ENCODE measurements at regions not wholly inside any gene's neighbourhood (a gene's known extent, or its start where the extent isn't known, plus 50 kb on each side); places are given as distances from the start of the nearest gene placed in this dataset.
"Not testable (repeated sequence)": the region's sequence is repeated elsewhere in the genome, so short reads cannot be mapped to it uniquely, and the experiment has no call there.

- no peak overlapping the region for H3K27ac ChIP-seq (replicated peaks)
- TF ChIP-seq POLR2AphosphoS5 (IDR thresholded peaks at IDR 0.05; ENCODE audit: low read depth) (no peak), CTCF (IDR thresholded peaks at IDR 0.05; ENCODE audit: insufficient read depth, low read length) (no peak), GABPA (IDR thresholded peaks at IDR 0.05; ENCODE audit: low read depth) (no peak), SPI1 (IDR thresholded peaks at IDR 0.05; ENCODE audit: borderline replicate concordance, low read depth) (no peak), REST (IDR thresholded peaks at IDR 0.05; ENCODE audit: insufficient replicate concordance, low read depth) (no peak)
- H3K27me3 ChIP-seq (ENCODE audit: insufficient read depth, poor library complexity, severe bottlenecking), result no peaks in the 10 kb centered on the region
- DNase-seq (ENCODE audit: low read depth in 1 of 2, low spot score in 1 of 2), result no peak
- no peak overlapping the region for H3K4me3 ChIP-seq (replicated peaks; ENCODE audit: insufficient read depth, low read length)
Measured at GRCh38 chr4:19025031-19025430, 1003.5 kb upstream of the LCORL start.

- no peak overlapping the region for H3K4me3 ChIP-seq (replicated peaks; ENCODE audit: insufficient read depth, low read length)
- no peaks in the 10 kb centered on the region for H3K27me3 ChIP-seq (ENCODE audit: insufficient read depth, poor library complexity, severe bottlenecking)
- no peak for TF ChIP-seq CTCF (IDR thresholded peaks at IDR 0.05; ENCODE audit: insufficient read depth, low read length)
- TF ChIP-seq REST (IDR thresholded peaks at IDR 0.05; ENCODE audit: insufficient replicate concordance, low read depth), result no peak
- TF ChIP-seq POLR2AphosphoS5 (IDR thresholded peaks at IDR 0.05; ENCODE audit: low read depth), result no peak
- TF ChIP-seq SPI1 (IDR thresholded peaks at IDR 0.05; ENCODE audit: borderline replicate concordance, low read depth), result no peak
- no peak for TF ChIP-seq GABPA (IDR thresholded peaks at IDR 0.05; ENCODE audit: low read depth)
- no peak for DNase-seq (ENCODE audit: low read depth in 1 of 2, low spot score in 1 of 2)
- H3K27ac ChIP-seq (replicated peaks), result no peak overlapping the region
Measured at GRCh38 chr4:19024047-19024446, 1002.5 kb upstream of the LCORL start.

- H3K4me3 ChIP-seq (replicated peaks; ENCODE audit: insufficient read depth, low read length), result no peak overlapping the region
- H3K27me3 ChIP-seq (ENCODE audit: insufficient read depth, poor library complexity, severe bottlenecking), result no peaks in the 10 kb centered on the region
- TF ChIP-seq POLR2AphosphoS5 (IDR thresholded peaks at IDR 0.05; ENCODE audit: low read depth), result no peak
- no peak for TF ChIP-seq GABPA (IDR thresholded peaks at IDR 0.05; ENCODE audit: low read depth)
- TF ChIP-seq SPI1 (IDR thresholded peaks at IDR 0.05; ENCODE audit: borderline replicate concordance, low read depth), result no peak
- no peak for TF ChIP-seq CTCF (IDR thresholded peaks at IDR 0.05; ENCODE audit: insufficient read depth, low read length)
- TF ChIP-seq REST (IDR thresholded peaks at IDR 0.05; ENCODE audit: insufficient replicate concordance, low read depth), result no peak
- H3K27ac ChIP-seq (replicated peaks), result no peak overlapping the region
- DNase-seq (ENCODE audit: low read depth in 1 of 2, low spot score in 1 of 2), result no peak
Measured at GRCh38 chr4:19021617-19022016, 1000.1 kb upstream of the LCORL start.

GRCh38 chr4:19016550-19016949, 995.0 kb upstream of the LCORL start:
- not testable (repeated sequence) for H3K4me3 ChIP-seq (replicated peaks; ENCODE audit: insufficient read depth, low read length); DNase-seq (ENCODE audit: low read depth in 1 of 2, low spot score in 1 of 2); H3K27ac ChIP-seq (replicated peaks); H3K27me3 ChIP-seq (ENCODE audit: insufficient read depth, poor library complexity, severe bottlenecking)

Data from HL-60 (cell line).